Pons (tissue), 1 donor: ENCODE measurements at regions not wholly inside any gene's neighbourhood (a gene's known extent, or its start where the extent isn't known, plus 50 kb on each side); places are given as distances from the start of the nearest gene placed in this dataset.
"Not testable (repeated sequence)": the region's sequence is repeated elsewhere in the genome, so short reads cannot be mapped to it uniquely, and the experiment has no call there.

Experiments
- DNase-seq: peaks from one replicate; pipeline ENCODE4 v3.0.0-alpha.2; 2016; ENCODE audit warnings: low spot score

GRCh38 chr1:83086986-83087512 lies 911.9 kb downstream of the TTLL7 start:
- DNase-seq = no peak

DNA sequence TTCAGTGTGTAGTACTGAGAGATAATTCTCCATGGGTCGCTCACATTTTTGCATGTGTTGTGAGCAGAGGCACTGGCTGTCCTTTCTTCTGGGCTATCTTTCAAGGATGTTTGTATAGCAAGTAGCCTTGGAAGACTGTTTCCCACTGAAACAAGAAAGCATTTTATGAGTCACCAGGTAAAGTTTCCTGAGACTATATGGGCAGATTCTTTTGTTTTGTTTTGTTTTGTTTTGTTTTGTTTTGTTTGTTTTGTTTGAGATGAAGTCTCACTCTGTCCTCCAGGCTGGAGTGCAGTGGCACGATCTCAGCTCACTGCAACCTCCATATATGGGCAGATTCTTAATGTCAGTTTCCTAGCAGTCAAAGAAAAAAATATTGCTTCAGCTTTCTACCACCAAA lies 912.6 kb downstream of the TTLL7 start:
- DNase-seq = no peak

- no peak for DNase-seq
Observed at GRCh38 chr1:83083589-83084224, 915.2 kb downstream of the TTLL7 start.

- no peak for DNase-seq
Observed at GRCh38 chr1:83077411-83077810, 921.5 kb downstream of the TTLL7 start.

- DNase-seq = no peak
Observed at GRCh38 chr1:83075107-83075506, 923.8 kb downstream of the TTLL7 start.

- no peak for DNase-seq
Observed at GRCh38 chr1:83067954-83068353, 931.0 kb downstream of the TTLL7 start.

GRCh38 chr1:83065952-83066727 lies 932.8 kb downstream of the TTLL7 start:
- no peak for DNase-seq

DNA sequence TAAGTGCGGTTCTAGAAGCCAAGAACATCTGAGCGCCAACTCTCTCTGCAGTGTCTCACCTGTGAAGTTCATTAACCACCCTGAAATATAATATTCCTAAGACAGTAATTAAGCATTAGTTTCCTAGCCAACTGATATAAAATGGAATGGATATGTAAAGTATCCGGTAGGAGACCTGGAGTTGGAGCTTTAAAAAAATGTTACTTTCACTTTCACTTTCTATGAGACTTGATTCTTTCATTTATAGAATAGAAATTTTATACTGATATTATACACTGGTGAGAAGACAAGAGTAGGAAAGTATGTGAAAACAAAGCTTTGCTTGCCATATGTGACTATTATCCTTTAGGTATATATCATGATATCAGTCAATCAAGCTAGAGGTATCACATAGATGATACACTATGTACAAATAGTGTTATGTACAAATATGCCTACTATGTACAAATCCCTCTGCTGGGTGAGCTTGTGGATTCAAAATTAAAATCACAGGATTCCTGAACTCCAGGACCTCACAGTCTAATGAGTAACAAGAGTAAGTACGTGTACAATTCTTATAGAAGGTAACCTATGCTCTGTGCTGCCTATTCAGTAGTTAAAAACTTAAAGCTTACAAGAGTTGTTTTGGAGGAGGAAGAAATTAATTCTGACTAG lies 934.2 kb downstream of the TTLL7 start:
- no peak for DNase-seq

DNA sequence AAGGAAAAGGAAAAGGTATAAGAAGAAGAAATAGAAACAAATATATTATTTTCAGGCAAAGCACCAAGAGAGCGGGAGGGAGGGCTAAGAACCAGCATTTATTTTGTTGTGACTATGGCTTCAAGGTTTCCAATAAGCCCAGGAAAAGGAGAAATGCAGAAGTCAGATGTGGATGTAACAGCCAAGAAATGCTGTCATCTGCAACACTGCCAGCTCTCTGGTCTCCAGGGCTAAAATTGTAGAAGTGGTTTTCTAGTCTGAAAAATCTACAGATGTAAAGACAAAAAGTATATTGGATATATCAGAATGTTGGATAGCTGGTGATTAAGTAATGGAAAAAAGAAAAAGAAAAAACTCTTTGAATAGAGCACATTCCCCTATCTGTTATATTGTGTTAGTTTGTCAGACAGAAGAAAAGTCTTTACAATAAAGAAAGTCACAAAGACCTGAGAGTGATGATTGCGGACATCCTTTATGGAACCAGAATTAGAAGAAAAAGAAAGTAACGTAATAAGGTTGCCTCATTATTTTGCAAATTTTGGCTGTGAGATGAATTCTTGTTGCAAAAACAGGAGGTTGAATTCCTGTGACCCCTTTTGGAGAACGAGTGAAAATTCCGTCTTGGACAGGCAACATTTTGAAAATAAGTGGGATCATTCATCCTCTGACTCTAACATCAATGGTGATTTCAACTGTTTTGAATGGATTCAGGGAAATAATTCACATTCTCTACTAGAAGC lies 938.1 kb downstream of the TTLL7 start:
- DNase-seq = no peak

- DNase-seq = no peak
Observed at GRCh38 chr1:83060221-83060620, 938.7 kb downstream of the TTLL7 start.

DNA sequence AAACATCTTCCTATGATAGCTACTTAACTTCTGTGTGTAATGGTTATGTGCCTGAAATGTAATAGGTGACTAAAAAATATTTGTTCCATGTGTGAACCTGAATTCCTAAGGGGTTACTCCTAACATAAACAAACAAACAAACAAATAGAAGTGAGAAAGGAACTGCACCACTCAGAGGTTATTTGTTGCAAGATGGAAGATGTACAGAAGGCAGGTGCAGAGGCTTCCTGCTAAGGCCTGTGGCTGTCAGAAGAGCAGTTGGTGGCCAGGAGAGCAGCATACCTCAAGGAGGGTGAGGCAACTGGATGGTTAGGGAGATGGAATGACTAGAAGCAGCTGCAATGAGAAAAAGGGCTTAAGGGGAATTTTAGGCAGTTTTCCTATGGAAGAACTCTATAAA lies 940.6 kb downstream of the TTLL7 start:
- no peak for DNase-seq

DNA sequence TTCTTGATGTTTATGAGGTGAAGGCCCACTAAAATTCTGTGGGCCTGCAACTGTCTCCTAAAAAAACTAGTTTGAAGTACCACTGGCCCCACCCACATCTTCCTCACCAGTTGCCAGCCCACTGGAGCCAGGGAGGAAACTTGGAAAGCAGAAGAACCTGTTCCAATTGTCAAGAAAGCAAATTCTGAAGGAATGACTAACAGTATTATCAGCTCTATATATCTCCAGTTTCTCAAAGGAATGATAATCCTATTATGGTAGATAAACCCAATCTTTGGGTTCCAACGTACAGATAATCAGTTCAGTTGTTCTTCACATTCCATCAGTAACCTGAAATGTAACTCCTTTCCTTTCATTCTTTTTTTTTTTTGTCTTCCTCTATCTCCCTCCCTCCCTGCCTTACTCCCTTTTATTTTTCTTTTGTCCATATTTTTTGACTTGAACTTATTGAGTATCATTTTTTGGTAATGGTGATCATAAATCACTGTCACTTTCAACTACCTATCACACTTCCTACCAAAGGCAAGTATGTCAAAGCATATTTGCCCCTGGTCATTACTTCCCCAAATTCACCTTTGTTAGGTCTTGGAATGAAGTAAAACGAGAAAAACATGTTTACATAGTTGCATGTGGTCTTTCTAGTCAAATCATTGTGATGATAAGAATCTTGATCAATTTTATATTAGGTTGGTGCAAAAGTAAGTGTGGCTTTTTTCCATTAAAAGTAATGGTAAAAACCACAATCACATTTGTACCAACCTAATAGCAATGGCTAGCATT lies 943.4 kb downstream of the TTLL7 start:
- no peak for DNase-seq

DNA sequence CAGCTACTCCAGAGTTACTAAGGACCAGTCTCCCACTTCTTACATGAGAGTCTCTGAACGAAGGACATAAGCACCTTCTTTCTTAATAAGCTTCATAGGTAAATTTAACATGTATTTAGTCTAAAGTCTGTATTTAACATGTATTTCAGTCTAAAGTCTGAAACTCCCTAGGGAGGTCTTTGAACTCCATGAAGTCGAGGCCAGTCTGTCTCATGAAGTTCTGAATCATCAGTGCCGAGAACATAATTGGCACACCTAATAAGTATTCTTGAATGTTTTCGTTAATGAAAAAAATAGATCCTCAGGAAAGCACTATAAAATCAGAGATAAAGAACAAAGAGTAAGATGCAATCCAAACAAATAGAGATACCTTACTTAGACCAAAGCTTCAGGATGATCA lies 945.5 kb downstream of the TTLL7 start:
- DNase-seq = no peak

DNA sequence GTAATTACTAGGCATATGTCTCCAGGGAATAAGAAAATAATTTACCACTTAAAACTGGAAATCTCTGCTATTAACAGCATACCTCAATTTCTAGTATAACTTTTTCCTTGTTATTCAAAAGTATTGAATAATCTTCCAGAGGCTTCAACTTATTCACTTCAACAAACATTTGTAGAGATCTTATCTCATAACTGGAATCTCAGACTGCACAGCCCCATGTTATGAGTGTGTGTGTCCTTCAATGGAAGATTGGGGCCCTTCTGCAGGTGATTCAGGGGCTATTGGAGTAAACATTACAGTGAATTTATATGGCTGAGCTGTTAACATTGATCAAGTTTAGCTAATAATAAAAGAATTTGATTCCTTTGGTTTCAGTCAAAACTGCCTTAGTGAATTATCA lies 946.1 kb downstream of the TTLL7 start:
- no peak for DNase-seq

GRCh38 chr1:83051053-83051452 lies 947.9 kb downstream of the TTLL7 start:
- not testable (repeated sequence) for DNase-seq

DNA sequence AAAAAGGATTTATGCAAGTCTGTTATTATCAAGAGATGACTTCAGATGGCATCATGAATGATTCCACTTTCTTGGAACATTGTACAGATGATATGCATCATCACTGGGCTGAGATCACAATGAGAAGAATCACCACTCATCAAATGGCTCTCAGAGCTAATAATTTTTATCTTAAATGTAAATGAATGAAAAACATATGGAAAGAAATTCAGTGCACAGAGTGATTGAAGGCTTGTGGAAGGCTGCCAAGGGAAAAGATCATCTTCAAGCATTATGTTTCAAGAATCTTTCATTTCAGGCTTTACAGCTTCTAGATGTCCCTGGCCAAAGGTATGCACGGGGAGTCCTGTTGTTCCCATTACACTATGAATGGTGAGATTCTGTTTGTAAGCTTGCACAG lies 955.7 kb downstream of the TTLL7 start:
- DNase-seq = no peak

- not testable (repeated sequence) for DNase-seq
Observed at GRCh38 chr1:83039091-83039490, 959.8 kb downstream of the TTLL7 start.

DNA sequence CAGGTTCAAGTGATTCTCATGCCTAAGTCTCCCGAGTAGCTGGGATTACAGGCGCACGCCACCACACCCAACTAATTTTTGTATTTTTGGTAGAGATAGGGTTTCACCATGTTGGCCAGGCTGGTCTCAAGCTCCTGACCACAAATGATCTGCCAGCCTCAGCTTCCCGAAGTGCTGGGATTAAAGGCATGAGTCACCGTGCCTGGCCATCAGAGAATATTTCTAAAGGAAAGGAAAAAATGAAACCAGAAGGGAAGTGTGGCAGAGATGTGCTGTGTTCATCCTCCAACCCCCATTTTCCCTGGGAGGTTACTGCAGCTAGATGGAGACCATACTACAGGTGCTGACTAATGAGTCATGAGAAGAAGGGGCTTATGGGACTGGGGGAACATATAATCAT lies 964.1 kb downstream of the TTLL7 start:
- no peak for DNase-seq

GRCh38 chr1:83033682-83034081 lies 965.2 kb downstream of the TTLL7 start:
- no peak for DNase-seq

DNA sequence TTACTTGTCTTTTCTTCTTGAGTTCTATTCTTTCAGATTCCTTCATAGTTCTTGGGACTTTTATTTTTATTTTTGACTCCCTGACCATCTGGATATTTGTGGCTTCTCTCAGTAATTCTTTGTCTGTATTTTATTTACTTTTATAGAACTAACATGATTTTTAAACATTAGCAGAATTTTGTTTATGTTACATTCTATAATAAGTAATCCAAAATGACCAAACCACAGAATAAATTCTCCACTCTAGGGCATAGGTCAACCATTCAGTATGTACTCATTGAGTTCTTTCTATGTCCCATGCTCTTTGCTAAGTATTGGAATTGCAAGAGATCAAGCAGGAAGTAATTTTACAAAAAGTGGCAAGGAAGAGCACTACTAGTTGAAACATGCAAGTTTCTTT lies 969.0 kb downstream of the TTLL7 start:
- DNase-seq = no peak

- no peak for DNase-seq
Observed at GRCh38 chr1:83029050-83029449, 969.9 kb downstream of the TTLL7 start.

GRCh38 chr1:83028467-83028866 lies 970.5 kb downstream of the TTLL7 start:
- no peak for DNase-seq
